ENCODE measurements at regions not wholly inside any gene's neighbourhood (a gene's known extent, or its start where the extent isn't known, plus 50 kb on each side); places are given as distances from the start of the nearest gene placed in this dataset.

GRCh38 chr3:18841422-18842343 is 306.6 kb upstream of the KCNH8 start:
- ChIA-PET CTCF (no interaction called here), POLR2A (no interaction called here)
- H3K27ac ChIP-seq (ENCODE audit: low read depth, low read length), result no peak overlapping the region
- no peak overlapping the region for H3K4me3 ChIP-seq (ENCODE audit: low read depth, low read length)
- no peak for TF ChIP-seq CTCF (IDR thresholded peaks at IDR 0.05; ENCODE audit: low read depth, low read length)
- no peak for DNase-seq (ENCODE audit: low read depth, low spot score)
- H3K9me3 ChIP-seq (ENCODE audit: control insufficient read depth, insufficient read depth, low read length), result peaks cover 2% of the 10 kb centered on the region
- H3K27me3 ChIP-seq (ENCODE audit: control insufficient read depth, insufficient read depth, low read length), result no peaks in the 10 kb centered on the region

- ChIA-PET CTCF (no interaction called here), POLR2A (no interaction called here)
- no peak for TF ChIP-seq CTCF (IDR thresholded peaks at IDR 0.05; ENCODE audit: low read depth, low read length)
- no peak for DNase-seq (ENCODE audit: low read depth, low spot score)
- H3K9me3 ChIP-seq (ENCODE audit: control insufficient read depth, insufficient read depth, low read length), result peaks cover 7% of the 10 kb centered on the region; the same call in 1 of the 2 replicates
- H3K27ac ChIP-seq (ENCODE audit: low read depth, low read length), result no peak overlapping the region
- no peak overlapping the region for H3K4me3 ChIP-seq (ENCODE audit: low read depth, low read length)
- H3K27me3 ChIP-seq (ENCODE audit: control insufficient read depth, insufficient read depth, low read length), result no peaks in the 10 kb centered on the region
Measured at GRCh38 chr3:18840535-18841137, 307.7 kb upstream of the KCNH8 start.

- peaks cover 7% of the 10 kb centered on the region; the same call in 1 of the 2 replicates for H3K9me3 ChIP-seq (ENCODE audit: control insufficient read depth, insufficient read depth, low read length)
- no peak for DNase-seq (ENCODE audit: low read depth, low spot score)
- TF ChIP-seq CTCF (IDR thresholded peaks at IDR 0.05; ENCODE audit: low read depth, low read length), result no peak
- H3K27ac ChIP-seq (ENCODE audit: low read depth, low read length), result no peak overlapping the region
- POLR2A ChIA-PET, result no interaction called here
- H3K27me3 ChIP-seq (ENCODE audit: control insufficient read depth, insufficient read depth, low read length), result no peaks in the 10 kb centered on the region
- CTCF ChIA-PET, result no interaction called here
- H3K4me3 ChIP-seq (ENCODE audit: low read depth, low read length), result no peak overlapping the region
Measured at GRCh38 chr3:18838758-18839157, 309.6 kb upstream of the KCNH8 start.

GRCh38 chr3:18837137-18837755 is 311.1 kb upstream of the KCNH8 start:
- Histone ChIP-seq H3K27ac (ENCODE audit: low read depth, low read length) (no peak overlapping the region), H3K4me3 (ENCODE audit: low read depth, low read length) (no peak overlapping the region), H3K9me3 (ENCODE audit: control insufficient read depth, insufficient read depth, low read length) (peaks cover 7% of the 10 kb centered on the region; the same call in 1 of the 2 replicates), H3K27me3 (ENCODE audit: control insufficient read depth, insufficient read depth, low read length) (no peaks in the 10 kb centered on the region)
- CTCF ChIA-PET, result no interaction called here
- no peak for TF ChIP-seq CTCF (IDR thresholded peaks at IDR 0.05; ENCODE audit: low read depth, low read length)
- POLR2A ChIA-PET, result no interaction called here
- no peak for DNase-seq (ENCODE audit: low read depth, low spot score)

- ChIA-PET POLR2A (no interaction called here), CTCF (no interaction called here)
- Histone ChIP-seq H3K27ac (ENCODE audit: low read depth, low read length) (no peak overlapping the region), H3K27me3 (ENCODE audit: control insufficient read depth, insufficient read depth, low read length) (no peaks in the 10 kb centered on the region), H3K4me3 (ENCODE audit: low read depth, low read length) (no peak overlapping the region), H3K9me3 (ENCODE audit: control insufficient read depth, insufficient read depth, low read length) (peaks cover 12% of the 10 kb centered on the region; the same call in 1 of the 2 replicates)
- TF ChIP-seq CTCF (IDR thresholded peaks at IDR 0.05; ENCODE audit: low read depth, low read length), result no peak
- no peak for DNase-seq (ENCODE audit: low read depth, low spot score)
Measured at GRCh38 chr3:18835021-18835420, 313.3 kb upstream of the KCNH8 start.

Measured in AG04450 (cell line).